ENCODE measurements at regions not wholly inside any gene's neighbourhood (a gene's known extent, or its start where the extent isn't known, plus 50 kb on each side); places are given as distances from the start of the nearest gene placed in this dataset.

GRCh38 chr4:134610172-134610571, 408.6 kb upstream of the PABPC4L start:
- Histone ChIP-seq H3F3A (replicated peaks; ENCODE audit: low read depth) (no peaks in the 10 kb centered on the region), H3K79me2 (replicated peaks; ENCODE audit: insufficient read depth) (no peaks in the 10 kb centered on the region), H3K4me2 (no peak overlapping the region), H4K20me1 (replicated peaks; ENCODE audit: insufficient read depth) (no peaks in the 10 kb centered on the region), H3K4me1 (ENCODE audit: insufficient read depth) (no peaks in the 10 kb centered on the region), H3K27ac (ENCODE audit: low read depth) (no peak overlapping the region), H3K4me3 (no peak overlapping the region), H2AFZ (no peak overlapping the region), H3K27me3 (ENCODE audit: insufficient read depth) (no peaks in the 10 kb centered on the region), H3K9me2 (ENCODE audit: insufficient read depth) (no peaks in the 10 kb centered on the region), H3K36me3 (ENCODE audit: insufficient read depth) (no peaks in the 10 kb centered on the region)
- TF ChIP-seq ZNF462 (CRISPR knock-in tag; IDR thresholded peaks at IDR 0.05) (no peak), EZH2 (IDR thresholded peaks at IDR 0.05; ENCODE audit: low read depth, unreplicated experiment) (no peak), POLR2AphosphoS5 (IDR thresholded peaks at IDR 0.05; ENCODE audit: low read depth) (no peak), REST (IDR thresholded peaks at IDR 0.05; ENCODE audit: unreplicated experiment) (no peak), ETS1 (IDR thresholded peaks at IDR 0.05) (no peak), JUNB (IDR thresholded peaks at IDR 0.05; ENCODE audit: unreplicated experiment) (no peak), NANOG (IDR thresholded peaks at IDR 0.05; ENCODE audit: borderline replicate concordance) (no peak), CREB1 (CRISPR knock-in tag; IDR thresholded peaks at IDR 0.05; ENCODE audit: low read depth) (no peak), STAT1 (IDR thresholded peaks at IDR 0.05; ENCODE audit: unreplicated experiment) (no peak), ZNF114 (CRISPR knock-in tag; IDR thresholded peaks at IDR 0.05) (no peak), ZNF331 (CRISPR knock-in tag; IDR thresholded peaks at IDR 0.05; ENCODE audit: low read depth) (no peak), CTCF (conservative IDR thresholded peaks at IDR 0.05; ENCODE audit: low read depth in 2 of 2) (no peak), EZH2phosphoT487 (IDR thresholded peaks at IDR 0.05; ENCODE audit: unreplicated experiment) (no peak)
- Mint-ChIP-seq H3K4me3 (no peak overlapping the region), H3K27me3 (ENCODE audit: insufficient read depth, low read depth, poor library complexity) (no peaks in the 10 kb centered on the region), H3K9me3 (peaks cover 3% of the 10 kb centered on the region; the same call in 1 of the 3 replicates), H3K27ac (no peak overlapping the region), H3K4me1 (no peaks in the 10 kb centered on the region), H3K36me3 (ENCODE audit: low read depth) (no peaks in the 10 kb centered on the region; the same call in 2 of the 3 replicates)
- ATAC-seq (no peak), DNase-seq (ENCODE audit: low spot score) (no peak)
